Erythroblast (primary cell): ENCODE measurements at regions not wholly inside any gene's neighbourhood (a gene's known extent, or its start where the extent isn't known, plus 50 kb on each side); places are given as distances from the start of the nearest gene placed in this dataset.

Experiments used
- GATA1 ChIP-seq: IDR thresholded peaks from 2 replicates; pipeline ENCODE4 v1.6.1; 2011; ENCODE audit warnings: low read depth, mild to moderate bottlenecking, control low read depth, low read length, moderate library complexity
- POLR2A ChIP-seq: IDR thresholded peaks from 2 replicates; pipeline ENCODE4 v1.6.1; 2011; ENCODE audit warnings: mild to moderate bottlenecking, low read length

- TF ChIP-seq POLR2A (no peak), GATA1 (no peak)
These were observed 129.1 kb downstream of the TPRA1 start for GRCh38 chr3:127461286-127461910.
